Mononuclear cell (primary cell): ENCODE measurements at regions not wholly inside any gene's neighbourhood (a gene's known extent, or its start where the extent isn't known, plus 50 kb on each side); places are given as distances from the start of the nearest gene placed in this dataset.

Source experiments
- H3K27me3 ChIP-seq: 2 replicates; pipeline ENCODE4 v1.6.0; 2011; ENCODE audit warnings: low read length, control low read depth; ENCODE audit not compliant: insufficient read depth
- H3K4me1 ChIP-seq: 2 replicates; pipeline ENCODE4 v1.5.1; 2011; ENCODE audit warnings: mild to moderate bottlenecking, low read length, control low read depth; ENCODE audit not compliant: insufficient read depth
- H3K4me3 ChIP-seq: 2 replicates; pipeline ENCODE4 v1.5.1; 2011; ENCODE audit warnings: mild to moderate bottlenecking, low read length, moderate library complexity
- H3K9me3 ChIP-seq: 2 replicates; pipeline ENCODE4 v1.5.1; 2011; ENCODE audit warnings: low read depth, mild to moderate bottlenecking, control low read depth, low read length

DNA sequence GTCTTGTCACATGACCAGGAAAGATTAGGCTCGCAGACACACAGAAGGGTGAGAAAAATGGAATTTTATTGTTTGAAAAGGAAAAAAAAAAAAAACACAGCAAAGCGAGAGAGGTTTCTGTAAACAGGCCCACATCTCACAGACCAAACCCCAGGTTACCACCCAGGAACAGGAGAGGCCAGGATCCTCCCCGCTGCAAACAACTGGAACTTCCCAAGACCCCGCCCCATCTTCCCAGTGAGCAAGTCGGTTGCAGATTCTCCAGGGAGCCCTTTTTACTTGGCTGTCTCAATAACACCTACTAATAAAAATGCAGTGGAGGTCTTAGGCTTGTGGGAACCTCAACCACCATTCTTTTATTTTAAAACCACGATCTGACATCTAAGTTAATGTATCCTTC lies 84.7 kb upstream of the ETS2 start:
- peaks cover 9% of the 10 kb centered on the region for H3K4me1 ChIP-seq
- no peak overlapping the region for H3K4me3 ChIP-seq
- H3K9me3 ChIP-seq = peaks cover 10% of the 10 kb centered on the region
- no peaks in the 10 kb centered on the region for H3K27me3 ChIP-seq

DNA sequence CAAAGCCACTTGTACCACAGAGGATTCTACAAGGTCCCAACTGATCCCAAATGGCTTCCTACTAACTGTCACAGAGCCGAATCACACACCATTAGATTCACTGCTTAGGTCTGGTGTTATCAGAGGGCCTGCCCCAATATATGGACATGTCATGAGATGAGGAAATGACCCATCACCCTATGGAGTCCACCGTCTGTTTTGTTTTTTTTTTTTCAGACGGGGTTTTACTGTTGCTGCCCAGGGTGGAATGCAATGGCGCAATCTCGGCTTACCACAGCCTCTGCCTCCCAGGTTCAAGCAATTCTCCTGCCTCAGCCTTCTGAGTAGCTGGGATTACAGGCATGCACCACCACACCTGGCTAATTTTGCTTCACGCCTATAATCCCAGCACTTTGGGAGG lies 83.8 kb upstream of the ETS2 start:
- H3K4me3 ChIP-seq = no peak overlapping the region
- H3K4me1 ChIP-seq = peaks cover 9% of the 10 kb centered on the region
- H3K27me3 ChIP-seq = no peaks in the 10 kb centered on the region
- H3K9me3 ChIP-seq = peaks cover 10% of the 10 kb centered on the region

DNA sequence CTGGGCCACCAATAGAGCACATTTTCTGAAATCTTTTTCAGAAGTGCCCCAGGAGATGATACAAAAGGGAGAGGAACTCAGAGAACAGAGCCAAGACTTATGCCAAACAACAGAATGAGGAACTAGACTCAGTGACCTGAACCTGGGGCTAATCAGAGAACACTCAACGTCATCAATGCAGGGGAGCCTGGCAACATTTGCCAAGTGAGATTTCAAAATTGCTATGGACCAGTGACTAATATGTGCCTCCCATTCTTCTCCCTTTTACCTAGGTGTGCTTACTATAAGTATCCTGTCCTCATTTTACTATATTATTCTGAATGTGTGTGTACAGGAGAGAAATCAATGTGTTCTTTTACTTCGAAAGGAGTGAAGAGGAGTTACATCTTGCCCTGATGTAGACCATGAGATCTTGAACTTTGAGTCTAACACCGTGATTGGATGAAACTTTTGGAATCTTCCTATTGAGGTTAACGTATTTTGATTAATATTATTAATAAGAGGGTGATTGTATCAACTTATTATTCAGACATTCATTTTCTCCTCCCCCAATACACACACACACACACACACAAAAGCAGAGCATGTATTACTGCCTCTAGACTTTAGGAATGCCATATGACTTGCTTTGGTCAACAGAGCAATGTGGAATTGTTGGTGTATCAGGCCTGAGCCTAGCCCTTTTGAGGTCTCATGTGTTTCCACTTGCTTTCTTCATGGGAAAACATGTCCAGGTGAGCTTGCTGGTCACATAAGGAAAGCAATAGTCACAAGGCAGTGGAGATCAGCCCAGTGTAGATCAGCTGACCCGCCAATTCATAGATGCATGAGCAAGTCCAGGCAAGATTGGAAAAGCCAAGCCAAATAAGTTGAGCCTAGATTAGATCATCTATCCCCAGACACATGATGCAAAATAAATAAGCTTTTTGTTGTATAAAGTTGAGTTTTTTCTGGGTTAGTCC lies 80.3 kb upstream of the ETS2 start:
- H3K4me3 ChIP-seq = no peak overlapping the region
- H3K9me3 ChIP-seq = peaks cover 10% of the 10 kb centered on the region
- no peaks in the 10 kb centered on the region for H3K4me1 ChIP-seq
- H3K27me3 ChIP-seq = no peaks in the 10 kb centered on the region

DNA sequence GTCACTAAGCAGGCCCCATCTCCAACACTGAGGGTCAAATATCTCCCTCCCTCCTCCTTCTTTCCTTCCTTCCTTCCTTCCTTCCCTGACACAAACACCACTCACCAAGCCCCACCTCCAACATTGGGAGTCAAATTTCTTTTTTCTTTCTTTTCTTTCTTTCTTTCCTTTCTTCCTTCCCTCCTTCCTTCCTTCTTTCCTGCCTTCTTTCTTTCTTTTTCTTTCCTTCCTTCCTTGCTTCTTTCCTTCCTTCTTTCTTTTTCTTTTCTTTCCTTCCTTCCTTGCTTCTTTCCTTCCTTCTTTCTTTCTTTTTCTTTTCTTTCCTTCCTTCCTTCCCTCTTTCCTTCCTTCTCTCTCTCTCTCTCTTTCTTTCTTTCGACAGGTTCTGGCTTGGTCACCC lies 79.2 kb upstream of the ETS2 start:
- H3K27me3 ChIP-seq = no peaks in the 10 kb centered on the region
- no peak overlapping the region for H3K4me3 ChIP-seq
- peaks cover 10% of the 10 kb centered on the region for H3K9me3 ChIP-seq
- no peaks in the 10 kb centered on the region for H3K4me1 ChIP-seq

DNA sequence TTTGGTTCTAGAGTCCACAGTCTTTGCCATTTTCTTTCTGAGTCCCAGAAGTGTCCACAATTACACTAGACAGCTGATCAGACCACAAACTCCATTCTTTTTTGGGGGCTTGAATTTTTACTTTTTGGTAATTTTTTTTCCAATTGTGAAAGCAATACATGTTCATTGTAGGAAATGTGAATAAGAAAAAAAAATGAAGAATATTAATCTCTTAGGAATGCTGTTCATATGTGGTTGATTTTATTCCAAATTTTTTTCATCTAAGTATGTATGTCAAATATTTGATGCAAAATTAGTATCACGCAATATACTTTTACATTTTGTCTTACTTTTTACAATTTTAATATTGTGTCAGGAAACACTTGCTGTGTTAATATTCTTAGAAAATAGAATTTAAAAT lies 76.4 kb upstream of the ETS2 start:
- Histone ChIP-seq H3K4me1 (peaks cover 5% of the 10 kb centered on the region), H3K27me3 (peaks cover 3% of the 10 kb centered on the region), H3K4me3 (no peak overlapping the region), H3K9me3 (peaks cover 10% of the 10 kb centered on the region)

DNA sequence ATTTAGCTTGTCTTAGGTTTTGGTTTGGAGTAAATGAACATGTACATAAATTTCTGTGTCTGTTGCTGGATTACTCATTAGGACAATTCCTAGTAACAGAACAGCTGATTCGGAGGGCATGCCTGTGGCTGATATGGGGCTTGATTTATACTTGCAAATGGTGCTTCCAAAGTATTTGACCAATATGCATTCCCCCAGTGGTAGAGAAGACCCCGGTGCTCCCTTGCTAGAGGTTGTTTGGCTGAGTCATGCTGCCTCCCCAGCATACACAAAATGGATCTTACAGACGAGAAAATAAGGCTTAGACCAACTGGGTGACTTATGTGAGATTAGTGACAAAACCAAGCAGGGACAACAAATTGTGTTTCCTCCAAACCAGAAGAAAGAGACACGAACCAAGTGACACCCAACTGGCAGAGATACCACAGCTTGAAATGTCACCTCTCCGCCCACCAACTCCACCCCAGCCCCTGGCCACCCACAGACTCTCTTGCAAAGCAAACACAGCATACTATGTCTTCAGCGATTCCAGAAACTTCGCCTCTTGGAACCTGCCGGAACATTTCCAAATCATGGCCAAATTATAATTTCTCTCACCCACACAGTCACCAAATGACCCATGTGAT lies 75.9 kb upstream of the ETS2 start:
- peaks cover 4% of the 10 kb centered on the region for H3K27me3 ChIP-seq
- H3K9me3 ChIP-seq = peaks cover 10% of the 10 kb centered on the region
- H3K4me3 ChIP-seq = no peak overlapping the region
- peaks cover 6% of the 10 kb centered on the region for H3K4me1 ChIP-seq

DNA sequence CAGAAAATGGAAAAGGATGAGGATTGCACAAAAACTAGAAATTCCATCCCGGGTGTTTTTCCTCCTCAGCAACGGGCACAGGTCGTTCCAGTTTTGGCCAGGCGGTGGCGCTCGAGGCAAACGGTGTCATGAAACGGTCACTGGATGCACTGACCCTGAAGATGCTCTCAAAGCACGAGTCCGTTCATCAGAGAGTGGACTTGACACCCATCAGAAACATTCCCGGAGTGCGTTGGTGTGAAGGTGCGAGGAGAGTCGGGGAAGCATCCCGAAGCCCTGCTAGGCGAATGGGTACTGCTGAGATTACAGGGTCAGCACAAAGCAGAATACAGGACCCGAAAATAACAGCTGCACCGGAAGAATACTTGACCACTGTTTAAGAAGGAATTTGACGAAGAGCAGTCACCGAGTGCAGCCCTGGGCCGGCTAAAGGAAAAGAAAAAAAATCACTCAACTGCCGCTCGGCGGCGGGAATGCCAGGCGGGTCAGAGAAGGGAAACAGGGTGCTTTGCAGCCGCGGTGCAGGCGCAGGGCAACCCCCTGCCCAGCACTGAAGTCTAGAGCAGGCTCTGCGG lies 71.7 kb upstream of the ETS2 start:
- H3K4me3 ChIP-seq = peak overlapping the region; percentile 20
- peaks cover 10% of the 10 kb centered on the region for H3K4me1 ChIP-seq
- H3K27me3 ChIP-seq = peaks cover 4% of the 10 kb centered on the region
- H3K9me3 ChIP-seq = no peaks in the 10 kb centered on the region

DNA sequence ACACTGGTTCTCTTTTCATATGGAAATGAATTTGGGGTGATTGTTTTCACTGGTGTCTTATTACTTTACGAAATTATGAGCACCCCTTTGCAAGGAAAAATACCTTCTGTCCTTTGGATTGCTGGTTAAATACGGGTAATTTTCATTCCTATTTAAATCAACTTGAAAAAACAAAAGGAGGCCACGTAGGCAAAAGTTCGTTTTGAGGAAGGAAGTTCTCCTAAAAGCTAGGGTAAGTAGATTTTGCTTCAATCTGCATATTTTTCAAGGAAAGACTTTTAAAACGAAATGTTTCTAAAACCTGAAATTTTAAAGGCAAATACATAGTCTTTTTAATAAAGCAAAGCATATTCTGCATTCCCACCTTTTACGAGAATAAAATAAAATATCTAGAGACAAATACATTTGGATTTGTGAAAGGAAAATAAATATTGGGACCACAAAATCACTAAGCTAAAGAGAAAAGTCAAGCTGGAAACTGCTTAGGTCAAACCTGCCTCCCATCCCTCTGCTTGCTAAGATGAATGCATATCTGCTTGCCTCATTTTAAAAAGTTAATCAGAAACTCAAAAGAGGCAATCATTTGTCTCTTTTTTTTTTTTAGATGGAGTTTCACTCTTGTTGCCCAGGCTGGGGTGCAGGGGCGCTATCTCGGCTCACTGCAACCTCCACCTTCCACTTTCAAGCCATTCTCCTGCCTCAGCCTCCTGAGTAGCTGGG lies 70.9 kb upstream of the ETS2 start:
- peaks cover 10% of the 10 kb centered on the region for H3K4me1 ChIP-seq
- H3K4me3 ChIP-seq = peak overlapping the region; percentile 20
- H3K27me3 ChIP-seq = peaks cover 4% of the 10 kb centered on the region

DNA sequence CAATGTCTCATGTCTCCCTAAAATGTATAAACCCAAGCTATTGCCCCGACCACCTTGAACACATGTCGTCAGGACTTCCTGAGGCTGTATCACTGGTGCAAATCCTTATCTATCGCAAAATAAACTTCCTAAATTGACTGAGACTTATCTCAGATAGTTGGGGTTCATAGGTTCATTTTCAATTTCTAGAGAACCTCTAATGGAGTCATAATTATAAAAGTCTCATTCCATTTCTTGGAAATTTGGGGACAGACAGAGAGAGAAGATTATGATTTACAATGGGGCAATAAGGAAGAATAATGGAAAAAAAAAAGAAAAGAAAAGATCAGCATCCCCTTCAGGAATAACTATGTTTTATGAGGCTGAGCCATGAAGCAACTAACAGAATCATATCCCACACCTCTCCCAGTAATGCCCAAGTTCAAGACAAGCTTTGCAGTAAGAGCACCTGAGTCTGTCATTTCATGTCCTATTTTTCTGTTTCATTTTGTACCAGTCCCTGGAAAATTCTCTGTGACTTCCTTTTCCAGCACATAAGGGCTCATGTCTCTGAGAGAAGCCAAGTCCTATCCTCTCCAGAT lies 70.0 kb upstream of the ETS2 start:
- Histone ChIP-seq H3K4me3 (no peak overlapping the region), H3K9me3 (no peaks in the 10 kb centered on the region), H3K27me3 (peaks cover 4% of the 10 kb centered on the region), H3K4me1 (peaks cover 13% of the 10 kb centered on the region)

More for the DNA sequence above, 70.9 kb upstream of the ETS2 start:
- H3K9me3 ChIP-seq = no peaks in the 10 kb centered on the region

DNA sequence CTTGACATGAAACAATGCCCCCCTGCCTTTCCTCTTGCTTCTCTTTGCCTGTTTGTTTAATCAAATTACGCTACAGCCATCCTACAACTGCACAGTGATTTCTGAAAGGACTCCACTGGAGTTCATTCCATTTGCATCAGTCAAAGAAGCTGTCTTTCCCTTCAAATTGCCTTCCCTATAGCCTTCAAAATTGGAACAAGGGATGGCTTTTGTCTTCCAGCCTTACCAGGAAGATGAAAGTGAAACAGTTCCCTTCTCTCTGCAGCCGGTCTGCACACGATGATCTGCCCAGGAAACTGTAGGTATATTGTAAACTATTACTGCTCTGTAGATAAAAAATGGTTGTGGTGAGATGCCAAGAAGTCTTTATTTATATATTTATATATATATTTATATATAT lies 65.6 kb upstream of the ETS2 start:
- peaks cover 19% of the 10 kb centered on the region for H3K4me1 ChIP-seq
- no peak overlapping the region for H3K4me3 ChIP-seq
- no peaks in the 10 kb centered on the region for H3K9me3 ChIP-seq
- no peaks in the 10 kb centered on the region for H3K27me3 ChIP-seq

DNA sequence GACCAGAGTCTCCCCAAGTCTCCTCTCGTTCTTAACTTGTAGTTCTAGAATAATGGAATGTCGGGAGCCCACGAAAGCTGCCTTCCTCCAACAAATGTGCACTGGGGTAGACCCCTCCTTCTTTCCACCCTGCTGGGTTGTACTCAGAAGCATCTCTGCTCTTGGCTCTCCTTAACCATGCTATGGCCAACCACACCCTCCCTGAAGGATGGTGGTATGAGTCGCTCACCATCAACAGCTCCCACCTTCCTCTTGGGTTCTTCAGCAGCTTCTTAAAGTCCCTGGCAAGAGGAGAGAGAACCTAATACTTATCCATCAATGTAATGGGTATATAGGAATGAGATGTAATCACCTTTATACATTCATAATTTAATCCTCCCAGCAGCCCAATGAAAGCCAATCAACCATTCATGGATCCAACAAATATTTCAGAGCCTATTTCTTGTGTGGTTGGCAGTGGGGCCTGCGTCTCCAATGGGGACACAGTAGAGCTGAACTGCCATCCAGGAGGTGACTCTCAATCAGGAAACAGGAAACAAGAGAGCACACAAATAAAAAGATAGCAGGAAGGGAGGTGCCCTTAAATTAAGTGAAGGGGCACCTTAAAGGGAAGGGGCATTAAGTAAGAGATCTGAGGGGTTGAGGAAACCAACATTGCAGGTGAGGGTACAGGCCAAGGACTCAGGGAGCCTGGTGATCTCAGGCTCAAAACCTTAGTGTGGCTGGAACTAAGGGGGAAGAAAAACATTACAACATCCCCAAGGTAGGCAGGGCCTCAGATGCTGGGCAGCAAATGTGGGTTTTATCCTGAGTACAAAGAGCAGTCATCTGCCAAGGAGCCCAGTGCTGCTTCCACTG lies 64.4 kb upstream of the ETS2 start:
- no peaks in the 10 kb centered on the region for H3K9me3 ChIP-seq
- no peaks in the 10 kb centered on the region for H3K27me3 ChIP-seq
- H3K4me3 ChIP-seq = no peak overlapping the region
- peaks cover 18% of the 10 kb centered on the region for H3K4me1 ChIP-seq

DNA sequence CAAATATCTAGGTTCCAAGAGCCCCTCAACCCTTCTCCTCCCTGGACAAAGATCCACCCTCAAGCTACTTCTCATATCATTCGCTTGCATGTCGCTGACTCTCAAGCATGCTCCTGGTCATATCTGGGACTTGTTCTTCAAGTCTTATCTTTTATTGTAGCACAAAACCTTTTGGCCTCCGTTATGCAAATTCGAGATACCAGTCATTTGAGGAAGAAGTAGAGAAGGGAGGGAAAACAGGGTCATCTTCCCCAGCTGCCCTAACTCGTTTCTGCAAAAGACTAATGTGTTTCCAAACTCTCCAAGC lies 63.8 kb upstream of the ETS2 start:
- Histone ChIP-seq H3K27me3 (no peaks in the 10 kb centered on the region), H3K9me3 (no peaks in the 10 kb centered on the region), H3K4me3 (no peak overlapping the region), H3K4me1 (peaks cover 18% of the 10 kb centered on the region)

DNA sequence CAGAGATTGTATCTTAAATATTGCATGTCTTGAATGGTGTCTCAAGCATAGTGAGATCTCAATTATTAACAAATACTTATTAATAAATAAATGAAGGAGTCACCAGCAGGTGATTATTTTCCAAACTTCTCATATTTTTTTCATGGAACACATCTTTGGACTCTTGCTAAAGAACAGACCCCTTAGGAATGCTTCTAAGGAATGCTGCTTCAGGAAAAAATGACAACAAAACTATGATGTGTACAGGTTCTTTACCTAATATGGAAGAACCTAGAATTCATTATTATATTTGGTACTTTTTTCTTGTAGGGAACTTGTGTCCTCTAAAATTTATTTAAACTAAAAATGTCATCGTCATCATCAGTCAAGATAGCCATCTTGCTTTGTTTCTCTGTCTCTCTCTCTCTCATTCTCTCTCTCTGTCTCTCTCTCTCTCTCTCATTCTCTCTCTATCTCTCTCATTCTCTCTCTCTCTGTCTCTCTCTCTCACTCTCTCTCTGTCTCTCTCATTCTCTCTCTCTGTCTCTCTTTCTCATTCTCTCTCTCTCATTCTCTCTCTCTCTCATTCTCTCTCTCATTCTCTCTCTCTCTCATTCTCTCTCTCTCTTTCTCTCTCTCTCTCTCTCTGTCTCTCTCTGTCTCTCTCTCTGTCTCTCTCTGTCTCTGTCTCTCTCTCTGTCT lies 63.0 kb upstream of the ETS2 start:
- no peaks in the 10 kb centered on the region for H3K27me3 ChIP-seq
- no peak overlapping the region for H3K4me3 ChIP-seq
- H3K9me3 ChIP-seq = no peaks in the 10 kb centered on the region
- H3K4me1 ChIP-seq = peaks cover 18% of the 10 kb centered on the region
